GM12801 (cell line): ENCODE measurements at regions not wholly inside any gene's neighbourhood (a gene's known extent, or its start where the extent isn't known, plus 50 kb on each side); places are given as distances from the start of the nearest gene placed in this dataset.

Experiments used
- TF ChIP-seq, protein P1 (sequence below): IDR thresholded peaks from one replicate; pipeline ENCODE4 v1.5.1; 2011; ENCODE audit warnings: control low read depth; ENCODE audit not compliant: insufficient read length; ENCODE audit errors: extremely low read depth

DNA sequence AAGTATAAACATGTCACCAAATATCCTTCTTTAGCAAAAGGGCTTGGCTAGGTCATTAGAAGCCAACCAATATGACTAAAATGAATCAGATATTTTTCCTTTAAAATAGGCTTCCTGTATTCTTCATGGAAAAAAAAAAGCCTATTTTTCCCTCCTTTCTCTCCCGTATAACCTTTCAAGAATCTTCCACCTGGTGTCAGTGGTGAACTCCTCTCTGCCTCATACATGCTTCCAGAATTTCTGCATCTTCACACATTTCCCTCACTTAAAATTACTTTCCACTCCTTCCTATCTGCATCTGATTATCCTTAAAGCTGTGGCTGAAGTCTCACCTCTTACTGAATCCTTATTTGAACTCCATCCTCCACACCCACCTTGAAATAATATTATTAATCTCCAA, 116.9 kb upstream of the FANCL start:
- TF ChIP-seq, protein P1, sequence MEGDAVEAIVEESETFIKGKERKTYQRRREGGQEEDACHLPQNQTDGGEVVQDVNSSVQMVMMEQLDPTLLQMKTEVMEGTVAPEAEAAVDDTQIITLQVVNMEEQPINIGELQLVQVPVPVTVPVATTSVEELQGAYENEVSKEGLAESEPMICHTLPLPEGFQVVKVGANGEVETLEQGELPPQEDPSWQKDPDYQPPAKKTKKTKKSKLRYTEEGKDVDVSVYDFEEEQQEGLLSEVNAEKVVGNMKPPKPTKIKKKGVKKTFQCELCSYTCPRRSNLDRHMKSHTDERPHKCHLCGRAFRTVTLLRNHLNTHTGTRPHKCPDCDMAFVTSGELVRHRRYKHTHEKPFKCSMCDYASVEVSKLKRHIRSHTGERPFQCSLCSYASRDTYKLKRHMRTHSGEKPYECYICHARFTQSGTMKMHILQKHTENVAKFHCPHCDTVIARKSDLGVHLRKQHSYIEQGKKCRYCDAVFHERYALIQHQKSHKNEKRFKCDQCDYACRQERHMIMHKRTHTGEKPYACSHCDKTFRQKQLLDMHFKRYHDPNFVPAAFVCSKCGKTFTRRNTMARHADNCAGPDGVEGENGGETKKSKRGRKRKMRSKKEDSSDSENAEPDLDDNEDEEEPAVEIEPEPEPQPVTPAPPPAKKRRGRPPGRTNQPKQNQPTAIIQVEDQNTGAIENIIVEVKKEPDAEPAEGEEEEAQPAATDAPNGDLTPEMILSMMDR = no peak

- TF ChIP-seq, protein P1 = no peak
Measured at GRCh38 chr2:58357521-58357920, 116.4 kb upstream of the FANCL start.

GRCh38 chr2:58354230-58354629, 113.1 kb upstream of the FANCL start:
- TF ChIP-seq, protein P1 = no peak

DNA sequence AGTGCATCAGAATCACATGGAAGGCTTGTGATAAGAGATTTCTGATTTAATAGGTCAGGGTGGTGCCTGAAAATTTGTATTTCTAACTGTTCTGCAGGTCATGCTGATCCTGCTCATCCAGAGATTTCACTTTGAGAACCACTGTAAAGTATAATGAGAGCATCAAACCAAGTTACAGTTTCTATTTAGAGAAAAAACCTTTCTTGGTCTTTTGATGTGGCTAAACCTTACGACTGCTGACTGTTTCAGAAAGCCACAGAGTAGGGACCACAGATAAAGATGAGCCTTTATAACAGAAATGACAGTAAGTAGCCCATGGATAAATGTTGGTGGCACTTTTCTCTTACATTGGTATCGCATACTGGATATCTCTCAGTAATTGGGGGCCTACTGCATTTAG, 109.4 kb upstream of the FANCL start:
- TF ChIP-seq, protein P1 = no peak

- TF ChIP-seq, protein P1 = no peak
Measured at GRCh38 chr2:58347810-58348209, 106.7 kb upstream of the FANCL start.

DNA sequence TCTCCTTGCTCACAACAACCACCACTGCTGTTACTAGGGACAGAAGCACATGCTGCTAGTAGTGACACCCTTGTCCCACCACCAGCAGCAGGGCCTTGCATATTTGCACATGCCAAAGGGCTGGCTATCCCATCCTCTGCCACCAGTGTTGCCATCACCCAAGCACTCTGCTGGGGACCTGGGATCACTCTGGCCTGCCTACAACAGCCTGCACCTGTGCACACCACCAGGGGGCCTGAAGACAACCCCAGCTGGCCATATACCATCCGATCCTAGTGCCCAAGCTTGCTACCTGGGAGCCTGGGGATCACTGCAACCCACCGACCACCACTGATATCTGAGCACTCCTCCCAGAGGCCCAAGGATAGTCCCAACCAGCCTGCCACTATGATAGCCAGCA, 99.9 kb upstream of the FANCL start:
- TF ChIP-seq, protein P1 = no peak

DNA sequence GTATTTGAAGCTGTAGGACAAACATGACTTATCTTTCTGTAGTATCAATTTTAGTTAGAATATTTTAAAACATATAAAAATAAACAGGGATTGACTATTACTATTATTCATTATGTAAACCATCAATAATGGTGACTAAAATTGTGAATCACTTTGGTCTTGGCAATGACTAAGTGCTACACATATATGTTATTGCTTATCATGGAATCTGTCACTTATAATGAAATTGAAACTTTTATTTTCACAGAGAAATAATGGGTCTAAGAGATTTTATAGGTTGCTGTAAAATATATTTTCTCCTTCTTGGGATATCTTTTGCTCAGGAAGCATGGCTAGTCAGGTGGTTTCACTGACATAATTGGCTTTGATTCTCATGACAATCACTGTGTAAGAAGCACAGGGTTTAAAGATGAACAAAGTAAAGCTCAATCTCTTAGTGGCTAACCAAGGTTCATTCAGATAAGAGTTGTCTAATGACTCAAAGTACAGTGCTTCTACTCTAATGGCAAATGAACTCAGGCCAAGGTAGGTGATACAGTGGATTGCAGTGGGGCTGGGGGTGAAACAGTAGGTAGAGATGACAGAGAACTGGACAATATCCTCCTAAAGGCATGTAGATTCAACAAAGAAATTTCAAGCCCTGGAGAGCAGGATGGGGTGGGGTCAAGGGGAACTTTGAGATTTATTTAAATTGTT, 98.6 kb upstream of the FANCL start:
- TF ChIP-seq, protein P1 = no peak
